ENCODE measurements at regions not wholly inside any gene's neighbourhood (a gene's known extent, or its start where the extent isn't known, plus 50 kb on each side); places are given as distances from the start of the nearest gene placed in this dataset.

DNA sequence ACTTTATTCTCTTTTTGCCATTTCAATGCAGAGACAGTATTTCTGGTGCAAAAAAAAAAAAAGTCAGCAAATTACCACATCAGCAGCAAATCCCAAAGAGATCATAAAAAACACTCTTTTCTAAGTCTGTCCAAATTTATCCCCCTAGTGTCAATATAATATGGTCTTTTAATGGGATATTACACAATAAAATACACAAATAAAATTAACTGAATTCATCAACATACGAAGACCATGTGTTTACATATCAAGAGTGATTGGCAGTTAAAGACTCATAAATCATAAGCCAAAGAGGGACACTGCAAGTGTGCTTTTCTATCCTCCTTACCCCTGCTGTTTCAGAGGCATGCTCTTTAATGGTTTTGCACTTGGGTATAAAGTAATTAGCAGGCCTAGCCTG, 340.2 kb upstream of the DKK2 start:
- H3K9me3 ChIP-seq (ENCODE audit: control insufficient read depth in 2 of 3, insufficient read depth in 1 of 3, low read length in 3 of 3): no peaks in the 10 kb centered on the region
- H3K4me1 ChIP-seq (ENCODE audit: control insufficient read depth in 2 of 3, insufficient read depth in 2 of 3, low read depth in 1 of 3, low read length in 3 of 3): no peaks in the 10 kb centered on the region
- H3K36me3 ChIP-seq (ENCODE audit: control insufficient read depth in 2 of 3, insufficient read depth in 3 of 3, low read length in 3 of 3): no peaks in the 10 kb centered on the region
- no peak overlapping the region for H3K27ac ChIP-seq (ENCODE audit: low read depth in 2 of 2, low read length in 2 of 2)
- no peak overlapping the region for H3K9ac ChIP-seq (ENCODE audit: low read length in 3 of 3)
- TF ChIP-seq, protein P1, sequence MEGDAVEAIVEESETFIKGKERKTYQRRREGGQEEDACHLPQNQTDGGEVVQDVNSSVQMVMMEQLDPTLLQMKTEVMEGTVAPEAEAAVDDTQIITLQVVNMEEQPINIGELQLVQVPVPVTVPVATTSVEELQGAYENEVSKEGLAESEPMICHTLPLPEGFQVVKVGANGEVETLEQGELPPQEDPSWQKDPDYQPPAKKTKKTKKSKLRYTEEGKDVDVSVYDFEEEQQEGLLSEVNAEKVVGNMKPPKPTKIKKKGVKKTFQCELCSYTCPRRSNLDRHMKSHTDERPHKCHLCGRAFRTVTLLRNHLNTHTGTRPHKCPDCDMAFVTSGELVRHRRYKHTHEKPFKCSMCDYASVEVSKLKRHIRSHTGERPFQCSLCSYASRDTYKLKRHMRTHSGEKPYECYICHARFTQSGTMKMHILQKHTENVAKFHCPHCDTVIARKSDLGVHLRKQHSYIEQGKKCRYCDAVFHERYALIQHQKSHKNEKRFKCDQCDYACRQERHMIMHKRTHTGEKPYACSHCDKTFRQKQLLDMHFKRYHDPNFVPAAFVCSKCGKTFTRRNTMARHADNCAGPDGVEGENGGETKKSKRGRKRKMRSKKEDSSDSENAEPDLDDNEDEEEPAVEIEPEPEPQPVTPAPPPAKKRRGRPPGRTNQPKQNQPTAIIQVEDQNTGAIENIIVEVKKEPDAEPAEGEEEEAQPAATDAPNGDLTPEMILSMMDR (IDR thresholded peaks at IDR 0.05; ENCODE audit: borderline replicate concordance, extremely low read depth, insufficient read depth): no peak
- H3K27me3 ChIP-seq (ENCODE audit: control insufficient read depth, insufficient read depth, low read length): no peaks in the 10 kb centered on the region
- no peak overlapping the region for H3K4me3 ChIP-seq (ENCODE audit: low read length in 3 of 3)
- DNase-seq: no peak
- intact Hi-C loops (cut with DNase I): no loop called here
- FAIRE-seq: no peak

- Histone ChIP-seq H3K9ac (ENCODE audit: low read length in 3 of 3) (no peak overlapping the region), H3K27ac (ENCODE audit: low read depth in 2 of 2, low read length in 2 of 2) (no peak overlapping the region), H3K4me1 (ENCODE audit: control insufficient read depth in 2 of 3, insufficient read depth in 2 of 3, low read depth in 1 of 3, low read length in 3 of 3) (no peaks in the 10 kb centered on the region), H3K4me3 (ENCODE audit: low read length in 3 of 3) (no peak overlapping the region), H3K27me3 (ENCODE audit: control insufficient read depth, insufficient read depth, low read length) (no peaks in the 10 kb centered on the region), H3K36me3 (ENCODE audit: control insufficient read depth in 2 of 3, insufficient read depth in 3 of 3, low read length in 3 of 3) (no peaks in the 10 kb centered on the region), H3K9me3 (ENCODE audit: control insufficient read depth in 2 of 3, insufficient read depth in 1 of 3, low read length in 3 of 3) (no peaks in the 10 kb centered on the region)
- DNase-seq: no peak
- no peak for FAIRE-seq
- TF ChIP-seq, protein P1 (IDR thresholded peaks at IDR 0.05; ENCODE audit: borderline replicate concordance, extremely low read depth, insufficient read depth): no peak
- intact Hi-C loops (cut with DNase I): no loop called here
Observed at GRCh38 chr4:107366900-107367299, 330.8 kb upstream of the DKK2 start.

GRCh38 chr4:107366016-107366735, 330.1 kb upstream of the DKK2 start:
- TF ChIP-seq, protein P1 (IDR thresholded peaks at IDR 0.05; ENCODE audit: borderline replicate concordance, extremely low read depth, insufficient read depth): no peak

GRCh38 chr4:107363125-107363524, 327.0 kb upstream of the DKK2 start:
- Histone ChIP-seq H3K4me1 (ENCODE audit: control insufficient read depth in 2 of 3, insufficient read depth in 2 of 3, low read depth in 1 of 3, low read length in 3 of 3) (no peaks in the 10 kb centered on the region), H3K27me3 (ENCODE audit: control insufficient read depth, insufficient read depth, low read length) (no peaks in the 10 kb centered on the region), H3K27ac (ENCODE audit: low read depth in 2 of 2, low read length in 2 of 2) (no peak overlapping the region), H3K9ac (ENCODE audit: low read length in 3 of 3) (no peak overlapping the region), H3K36me3 (ENCODE audit: control insufficient read depth in 2 of 3, insufficient read depth in 3 of 3, low read length in 3 of 3) (no peaks in the 10 kb centered on the region), H3K4me3 (ENCODE audit: low read length in 3 of 3) (no peak overlapping the region), H3K9me3 (ENCODE audit: control insufficient read depth in 2 of 3, insufficient read depth in 1 of 3, low read length in 3 of 3) (no peaks in the 10 kb centered on the region)
- intact Hi-C loops (cut with DNase I): no loop called here
- TF ChIP-seq, protein P1 (IDR thresholded peaks at IDR 0.05; ENCODE audit: borderline replicate concordance, extremely low read depth, insufficient read depth): no peak
- DNase-seq (no peak), FAIRE-seq (no peak)

More at GRCh38 chr4:107366016-107366735, 330.1 kb upstream of the DKK2 start:
- no peak overlapping the region for H3K27ac ChIP-seq (ENCODE audit: low read depth in 2 of 2, low read length in 2 of 2)
- no peaks in the 10 kb centered on the region for H3K36me3 ChIP-seq (ENCODE audit: control insufficient read depth in 2 of 3, insufficient read depth in 3 of 3, low read length in 3 of 3)
- no peak overlapping the region for H3K4me3 ChIP-seq (ENCODE audit: low read length in 3 of 3)
- intact Hi-C loops (cut with DNase I): no loop called here
- H3K9me3 ChIP-seq (ENCODE audit: control insufficient read depth in 2 of 3, insufficient read depth in 1 of 3, low read length in 3 of 3): no peaks in the 10 kb centered on the region
- H3K9ac ChIP-seq (ENCODE audit: low read length in 3 of 3): no peak overlapping the region
- H3K27me3 ChIP-seq (ENCODE audit: control insufficient read depth, insufficient read depth, low read length): no peaks in the 10 kb centered on the region
- FAIRE-seq: no peak
- H3K4me1 ChIP-seq (ENCODE audit: control insufficient read depth in 2 of 3, insufficient read depth in 2 of 3, low read depth in 1 of 3, low read length in 3 of 3): no peaks in the 10 kb centered on the region
- no peak for DNase-seq

All from kidney (tissue), 13 donors.